HG02884 (cell line): ENCODE measurements at regions not wholly inside any gene's neighbourhood (a gene's known extent, or its start where the extent isn't known, plus 50 kb on each side); places are given as distances from the start of the nearest gene placed in this dataset.
"Not testable (repeated sequence)": the region's sequence is repeated elsewhere in the genome, so short reads cannot be mapped to it uniquely, and the experiment has no call there.

Source experiments
- ATAC-seq: cut with Tn5 transposase; IDR thresholded peaks from one replicate; pipeline ENCODE4 v1.9.1; 2021; ENCODE audit warnings: mild to moderate bottlenecking, moderate library complexity; ENCODE audit not compliant: unreplicated experiment

- no peak for ATAC-seq
Measured at GRCh38 chr7:86592185-86592584, 51.5 kb upstream of the GRM3 start.

- no peak for ATAC-seq
Measured at GRCh38 chr7:86574006-86574405, 69.7 kb upstream of the GRM3 start.

- no peak for ATAC-seq
Measured at GRCh38 chr7:86558680-86559501, 84.8 kb upstream of the GRM3 start.

- ATAC-seq, result no peak
Measured at GRCh38 chr7:86534641-86535040, 109.1 kb upstream of the GRM3 start.

GRCh38 chr7:86504229-86504628, 139.5 kb upstream of the GRM3 start:
- no peak for ATAC-seq

- no peak for ATAC-seq
Measured at GRCh38 chr7:86499986-86500385, 143.7 kb upstream of the GRM3 start.

GRCh38 chr7:86485827-86486226, 157.9 kb upstream of the GRM3 start:
- ATAC-seq, result no peak

GRCh38 chr7:86479144-86479543, 164.6 kb upstream of the GRM3 start:
- ATAC-seq, result no peak

- no peak for ATAC-seq
Measured at GRCh38 chr7:86477343-86477935, 166.3 kb upstream of the GRM3 start.

- no peak for ATAC-seq
Measured at GRCh38 chr7:86470763-86471162, 172.9 kb upstream of the GRM3 start.

GRCh38 chr7:86469680-86470295, 173.9 kb upstream of the GRM3 start:
- peak; percentile 98 for ATAC-seq

GRCh38 chr7:86454753-86455152, 189.0 kb upstream of the GRM3 start:
- ATAC-seq, result no peak

- ATAC-seq, result no peak
Measured at GRCh38 chr7:86453454-86453853, 190.3 kb upstream of the GRM3 start.

- no peak for ATAC-seq
Measured at GRCh38 chr7:86448856-86449255, 194.9 kb upstream of the GRM3 start.

- ATAC-seq, result no peak
Measured at GRCh38 chr7:86445285-86445684, 198.4 kb upstream of the GRM3 start.

- no peak for ATAC-seq
Measured at GRCh38 chr7:86444245-86444644, 199.5 kb upstream of the GRM3 start.

- not testable (repeated sequence) for ATAC-seq
Measured at GRCh38 chr7:86440420-86440819, 203.3 kb upstream of the GRM3 start.

GRCh38 chr7:86437951-86438450, 205.7 kb upstream of the GRM3 start:
- ATAC-seq, result no peak

- ATAC-seq, result no peak
Measured at GRCh38 chr7:86431761-86432160, 211.9 kb upstream of the GRM3 start.

- ATAC-seq, result no peak
Measured at GRCh38 chr7:86411814-86412213, 231.9 kb upstream of the GRM3 start.

GRCh38 chr7:86407291-86407690, 236.4 kb upstream of the GRM3 start:
- no peak for ATAC-seq

GRCh38 chr7:86391813-86392212, 251.9 kb upstream of the GRM3 start:
- no peak for ATAC-seq
